H9 (cell line): ENCODE measurements at regions not wholly inside any gene's neighbourhood (a gene's known extent, or its start where the extent isn't known, plus 50 kb on each side); places are given as distances from the start of the nearest gene placed in this dataset.

Experiments used
- DNase-seq: peaks from one replicate; pipeline ENCODE4 v3.0.0-alpha.2; 2017
- H2AFZ ChIP-seq: one replicate; pipeline ENCODE4 v1.6.1; 2013; ENCODE audit warnings: mild to moderate bottlenecking, low read length, control low read depth, moderate library complexity
- H2AK5ac ChIP-seq: 2 replicates; pipeline ENCODE4 v1.6.1; 2013; ENCODE audit warnings: low read length, control low read depth, mixed read lengths; ENCODE audit not compliant: insufficient read length
- H2BK120ac ChIP-seq: one replicate; pipeline ENCODE4 v1.6.1; 2013; ENCODE audit warnings: low read depth, mild to moderate bottlenecking, low read length, control low read depth, inconsistent platforms; ENCODE audit not compliant: poor library complexity, severe bottlenecking
- H2BK12ac ChIP-seq: 2 replicates; pipeline ENCODE4 v1.6.1; 2013; ENCODE audit warnings: low read length, control low read depth, mixed read lengths, low read depth; ENCODE audit not compliant: insufficient read length
- H2BK15ac ChIP-seq: 2 replicates; pipeline ENCODE4 v1.6.1; 2013; ENCODE audit warnings: low read depth, low read length, control low read depth
- H2BK20ac ChIP-seq: one replicate; pipeline ENCODE4 v1.6.1; 2013; ENCODE audit warnings: low read depth, mild to moderate bottlenecking, low read length, control low read depth, inconsistent platforms; ENCODE audit not compliant: poor library complexity, severe bottlenecking
- H2BK5ac ChIP-seq: 2 replicates; pipeline ENCODE4 v1.6.1; 2013; ENCODE audit warnings: low read length, control low read depth, mixed read lengths; ENCODE audit not compliant: insufficient read length
- H3K14ac ChIP-seq: 2 replicates; pipeline ENCODE4 v1.6.1; 2013; ENCODE audit warnings: low read length, control low read depth; ENCODE audit not compliant: insufficient read depth
- H3K18ac ChIP-seq: 2 replicates; pipeline ENCODE4 v1.6.1; 2013; ENCODE audit warnings: low read depth, mild to moderate bottlenecking, mixed read lengths, low read length, control low read depth; ENCODE audit not compliant: insufficient read length
- H3K23ac ChIP-seq: 2 replicates; pipeline ENCODE4 v1.6.1; 2013; ENCODE audit warnings: low read length, control low read depth, mixed read lengths, low read depth; ENCODE audit not compliant: insufficient read length
- H3K23me2 ChIP-seq: 2 replicates; pipeline ENCODE4 v1.6.1; 2013; ENCODE audit warnings: low read depth, mild to moderate bottlenecking, mixed read lengths, low read length, control low read depth; ENCODE audit not compliant: insufficient read length, poor library complexity, severe bottlenecking
- H3K27ac ChIP-seq: 2 replicates; pipeline ENCODE4 v1.5.1; 2013; ENCODE audit warnings: low read length, control low read depth, mixed read lengths, low read depth; ENCODE audit not compliant: insufficient read length
- H3K27me3 ChIP-seq: 2 replicates; pipeline ENCODE4 v1.6.1; 2013; ENCODE audit warnings: low read length, control low read depth, inconsistent platforms; ENCODE audit not compliant: insufficient read depth
- H3K4ac ChIP-seq: 2 replicates; pipeline ENCODE4 v1.6.1; 2013; ENCODE audit warnings: low read depth, mild to moderate bottlenecking, control low read depth, inconsistent platforms, low read length, moderate library complexity
- H3K4me1 ChIP-seq: 2 replicates; pipeline ENCODE4 v1.6.1; 2013; ENCODE audit warnings: low read length, control low read depth, inconsistent platforms; ENCODE audit not compliant: insufficient read depth
- H3K4me2 ChIP-seq: 2 replicates; pipeline ENCODE4 v1.6.1; 2013; ENCODE audit warnings: low read length, control low read depth, mixed read lengths; ENCODE audit not compliant: insufficient read length, insufficient read depth
- H3K56ac ChIP-seq: 2 replicates; pipeline ENCODE4 v1.6.1; 2013; ENCODE audit warnings: low read depth, mild to moderate bottlenecking, mixed read lengths, low read length, control low read depth; ENCODE audit not compliant: insufficient read length
- H3K79me1 ChIP-seq: 2 replicates; pipeline ENCODE4 v1.6.1; 2013; ENCODE audit warnings: low read depth, mild to moderate bottlenecking, moderate library complexity, low read length, control low read depth, inconsistent platforms; ENCODE audit not compliant: insufficient read depth, poor library complexity, severe bottlenecking
- H3K79me2 ChIP-seq: 2 replicates; pipeline ENCODE4 v1.6.1; 2013; ENCODE audit warnings: low read length, control low read depth, inconsistent platforms; ENCODE audit not compliant: insufficient read depth
- H3K9ac ChIP-seq: 2 replicates; pipeline ENCODE4 v1.6.1; 2013; ENCODE audit warnings: low read length, control low read depth, mixed read lengths; ENCODE audit not compliant: insufficient read length; ENCODE audit errors: extremely low read depth
- H3K9me3 ChIP-seq: one replicate; pipeline ENCODE4 v1.6.1; 2013; ENCODE audit warnings: low read depth, low read length, inconsistent platforms; ENCODE audit not compliant: control insufficient read depth
- H3T11ph ChIP-seq: one replicate; pipeline ENCODE4 v1.6.1; 2013; ENCODE audit warnings: mild to moderate bottlenecking, low read length, control low read depth, inconsistent platforms
- H4K20me1 ChIP-seq: one replicate; pipeline ENCODE4 v1.6.1; 2013; ENCODE audit not compliant: control insufficient read depth, insufficient read length, insufficient read depth
- H4K5ac ChIP-seq: 2 replicates; pipeline ENCODE4 v1.6.1; 2013; ENCODE audit warnings: low read depth, mild to moderate bottlenecking, mixed read lengths, low read length, control low read depth; ENCODE audit not compliant: insufficient read length
- H4K8ac ChIP-seq: replicated peaks from 2 replicates; pipeline ENCODE4 v1.6.1; 2013; ENCODE audit warnings: low read length, control low read depth, mixed read lengths, low read depth; ENCODE audit not compliant: insufficient read length
- H4K91ac ChIP-seq: 2 replicates; pipeline ENCODE4 v1.6.1; 2013; ENCODE audit warnings: low read depth, mild to moderate bottlenecking, moderate library complexity, mixed read lengths, low read length, control low read depth; ENCODE audit not compliant: insufficient read length
- H3K27ac Mint-ChIP-seq, 3 experiments: 2 replicates in 2 of 3; 3 replicates in 1 of 3; pipeline ENCODE4 v1.8.0; 2020 to 2021; ENCODE audit warnings: mixed read lengths in 3 of 3, mild to moderate bottlenecking in 1 of 3, moderate library complexity in 1 of 3
- H3K27me3 Mint-ChIP-seq: 2 replicates; pipeline ENCODE4 v1.8.0; 2021; ENCODE audit warnings: low read depth, mild to moderate bottlenecking, moderate library complexity, mixed read lengths
- H3K36me3 Mint-ChIP-seq, 3 experiments: 2 replicates in 2 of 3; 3 replicates in 1 of 3; pipeline ENCODE4 v1.8.0; 2020 to 2021; ENCODE audit warnings: low read depth in 3 of 3, mixed read lengths in 3 of 3; ENCODE audit not compliant: insufficient read depth in 1 of 3
- H3K4me1 Mint-ChIP-seq, 2 experiments: 2 replicates each; pipeline ENCODE4 v1.8.0; 2020; ENCODE audit warnings: mixed read lengths in 2 of 2
- H3K4me3 Mint-ChIP-seq, 2 experiments: 2 replicates in 1 of 2; 3 replicates in 1 of 2; pipeline ENCODE4 v1.8.0; 2020 to 2021; ENCODE audit warnings: mild to moderate bottlenecking in 2 of 2, mixed read lengths in 2 of 2, moderate library complexity in 1 of 2
- H3K9me3 Mint-ChIP-seq, 2 experiments: 2 replicates in 1 of 2; 3 replicates in 1 of 2; pipeline ENCODE4 v1.8.0; 2020; ENCODE audit warnings: mild to moderate bottlenecking in 2 of 2, mixed read lengths in 2 of 2, moderate library complexity in 1 of 2
- WGBS: extraction: QIAGEN DNeasy Blood & Tissue Kit; methylation state at CpG from one replicate; pipeline ENCODE4 v1.1.7; 2013; ENCODE audit warnings: missing lambda C conversion rate, low lambda C conversion rate, mixed read lengths; ENCODE audit not compliant: insufficient read length; ENCODE audit errors: extremely low coverage; 5-methylcytosine and 5-hydroxymethylcytosine counted together
- TF ChIP-seq, protein P1 (sequence below): fragments of 200-600 bp; sonication (generic); conservative IDR thresholded peaks from 3 replicates; pipeline ENCODE4 v1.8.0; 2021; ENCODE audit warnings: antibody characterized with exemption, mild to moderate bottlenecking

DNA sequence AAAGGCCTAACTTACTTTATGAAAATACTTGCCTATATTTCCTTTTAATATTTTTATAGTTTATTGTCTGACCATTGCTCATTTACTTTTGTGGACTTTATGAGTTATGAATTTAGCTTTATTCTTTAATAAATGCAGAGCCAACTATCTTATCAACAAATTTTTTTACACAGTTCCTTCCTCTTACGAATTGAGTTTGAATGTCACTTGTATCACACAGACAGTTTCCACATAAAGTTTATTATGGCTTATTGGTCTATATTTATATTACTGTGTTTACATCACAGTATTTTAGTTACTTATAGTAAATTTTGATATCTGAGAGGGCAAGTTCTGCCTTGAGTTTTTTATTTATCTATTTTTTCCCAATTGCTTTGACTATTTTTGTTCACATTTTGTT, 450.6 kb downstream of the C4orf33 start:
- H3K27me3 ChIP-seq, result no peaks in the 10 kb centered on the region; the same call in 1 of the 2 replicates
- Mint-ChIP-seq H3K27ac (no peak overlapping the region), H3K36me3 (no peaks in the 10 kb centered on the region; a peak in 1 of 7 replicates), H3K9me3 (no peaks in the 10 kb centered on the region), H3K4me3 (no peak overlapping the region), H3K27me3 (no peaks in the 10 kb centered on the region), H3K4me1 (peaks cover 0 to 4% of the 10 kb centered on the region in 2 experiments; a peak in 2 of 4 replicates)
- DNase-seq, result no peak
- no peak overlapping the region for H2BK15ac ChIP-seq
- no peak overlapping the region for H2BK12ac ChIP-seq
- no peak overlapping the region for H4K91ac ChIP-seq
- no peak overlapping the region for H4K8ac ChIP-seq
- no peak overlapping the region for H3K9ac ChIP-seq
- H2BK20ac ChIP-seq, result no peak overlapping the region
- no peak overlapping the region for H2BK5ac ChIP-seq
- H3K18ac ChIP-seq, result no peak overlapping the region
- H4K20me1 ChIP-seq, result no peaks in the 10 kb centered on the region
- TF ChIP-seq, protein P1, sequence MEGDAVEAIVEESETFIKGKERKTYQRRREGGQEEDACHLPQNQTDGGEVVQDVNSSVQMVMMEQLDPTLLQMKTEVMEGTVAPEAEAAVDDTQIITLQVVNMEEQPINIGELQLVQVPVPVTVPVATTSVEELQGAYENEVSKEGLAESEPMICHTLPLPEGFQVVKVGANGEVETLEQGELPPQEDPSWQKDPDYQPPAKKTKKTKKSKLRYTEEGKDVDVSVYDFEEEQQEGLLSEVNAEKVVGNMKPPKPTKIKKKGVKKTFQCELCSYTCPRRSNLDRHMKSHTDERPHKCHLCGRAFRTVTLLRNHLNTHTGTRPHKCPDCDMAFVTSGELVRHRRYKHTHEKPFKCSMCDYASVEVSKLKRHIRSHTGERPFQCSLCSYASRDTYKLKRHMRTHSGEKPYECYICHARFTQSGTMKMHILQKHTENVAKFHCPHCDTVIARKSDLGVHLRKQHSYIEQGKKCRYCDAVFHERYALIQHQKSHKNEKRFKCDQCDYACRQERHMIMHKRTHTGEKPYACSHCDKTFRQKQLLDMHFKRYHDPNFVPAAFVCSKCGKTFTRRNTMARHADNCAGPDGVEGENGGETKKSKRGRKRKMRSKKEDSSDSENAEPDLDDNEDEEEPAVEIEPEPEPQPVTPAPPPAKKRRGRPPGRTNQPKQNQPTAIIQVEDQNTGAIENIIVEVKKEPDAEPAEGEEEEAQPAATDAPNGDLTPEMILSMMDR, result no peak
- H4K5ac ChIP-seq, result no peak overlapping the region
- no peak overlapping the region for H3K4ac ChIP-seq
- no CpG with 5 or more reads among the region's 1 CpG for WGBS
- no peak overlapping the region for H3T11ph ChIP-seq
- H3K79me2 ChIP-seq, result no peaks in the 10 kb centered on the region
- H3K23me2 ChIP-seq, result no peaks in the 10 kb centered on the region
- no peak overlapping the region for H3K56ac ChIP-seq
- H2AK5ac ChIP-seq, result no peak overlapping the region
- H3K4me2 ChIP-seq, result no peak overlapping the region
- H3K23ac ChIP-seq, result no peak overlapping the region
- H3K9me3 ChIP-seq, result no peaks in the 10 kb centered on the region
- no peaks in the 10 kb centered on the region for H3K79me1 ChIP-seq
- no peak overlapping the region for H2AFZ ChIP-seq
- no peaks in the 10 kb centered on the region for H3K4me1 ChIP-seq
- no peak overlapping the region for H2BK120ac ChIP-seq
- H3K27ac ChIP-seq, result no peak overlapping the region
- no peak overlapping the region for H3K14ac ChIP-seq
